Endothelial cell of umbilical vein (primary cell): ENCODE measurements at regions not wholly inside any gene's neighbourhood (a gene's known extent, or its start where the extent isn't known, plus 50 kb on each side); places are given as distances from the start of the nearest gene placed in this dataset.
"Not testable (repeated sequence)": the region's sequence is repeated elsewhere in the genome, so short reads cannot be mapped to it uniquely, and the experiment has no call there.

Source experiments
- BruUV-seq: library from RNA; stranded (reverse); fragments of 400-500 nt; replicated peaks from 2 replicates; lab custom pipeline; 2021; lab: Mats Ljungman, UMichigan
- CTCF ChIA-PET: fragments of 300-600, 350-600 bp; sonication (Branson Sonifier 250); formaldehyde crosslinking; loops from one replicate; lab custom pipeline; 2021; ENCODE audit warnings: antibody characterized with exemption, inconsistent platforms; lab: Charles Lee
- POLR2A ChIA-PET: fragments of 300-600, 350-600 bp; sonication (Branson Sonifier 250); formaldehyde crosslinking; loops from one replicate; lab custom pipeline; 2021; ENCODE audit warnings: antibody characterized with exemption, inconsistent platforms; lab: Charles Lee
- DNase-seq: peaks from one replicate; pipeline ENCODE4 v3.0.0-alpha.2; 2011; ENCODE audit warnings: low read depth, low spot score
- FAIRE-seq: peaks from 2 replicates; lab custom pipeline; 2011; peaks lifted over from hg19 to GRCh38; lab: Jason Lieb, UNC
- H2AFZ ChIP-seq: 2 replicates; pipeline ENCODE4 v1.6.0; 2012; ENCODE audit warnings: low read depth, low read length, control low read depth, inconsistent platforms
- H3K27ac ChIP-seq: 2 replicates; pipeline ENCODE4 v1.5.1; 2011; ENCODE audit warnings: low read depth, mild to moderate bottlenecking, control low read depth, low read length, moderate library complexity; ENCODE audit not compliant: insufficient read depth
- H3K27me3 ChIP-seq, 2 experiments: 2 replicates each; pipeline versions ENCODE4 v1.6.0 to v1.6.1; 2011; ENCODE audit warnings: low read length in 2 of 2, mixed read lengths in 1 of 2; ENCODE audit not compliant: control insufficient read depth in 2 of 2, insufficient read depth in 2 of 2
- H3K36me3 ChIP-seq, 2 experiments: 2 replicates in 1 of 2; 3 replicates in 1 of 2; pipeline ENCODE4 v1.5.1; 2011; ENCODE audit warnings: low read length in 2 of 2, mild to moderate bottlenecking in 1 of 2, moderate library complexity in 1 of 2; ENCODE audit not compliant: control insufficient read depth in 2 of 2, insufficient read depth in 2 of 2; ENCODE audit errors: extremely low read depth in 1 of 2
- H3K4me1 ChIP-seq: 3 replicates; pipeline ENCODE4 v1.5.1; 2011; ENCODE audit warnings: mild to moderate bottlenecking, low read length; ENCODE audit not compliant: control insufficient read depth, insufficient read depth; ENCODE audit errors: extremely low read depth
- H3K4me2 ChIP-seq: 2 replicates; pipeline ENCODE4 v1.6.1; 2011; ENCODE audit warnings: low read length, control low read depth, mixed read lengths; ENCODE audit not compliant: insufficient read depth
- H3K4me3 ChIP-seq, 3 experiments: fragments of 200-600 bp in 1 of 3; sonication (generic), shearing (Covaris generic) in 1 of 3; replicated peaks in 1 of 3; 2 replicates each; pipeline ENCODE4 v1.5.1; 2011 to 2016; ENCODE audit warnings: control low read depth in 3 of 3, low read length in 3 of 3, mild to moderate bottlenecking in 2 of 3, inconsistent platforms in 1 of 3, low read depth in 1 of 3, moderate library complexity in 1 of 3; ENCODE audit not compliant: insufficient read depth in 1 of 3
- H3K79me2 ChIP-seq: 2 replicates; pipeline ENCODE4 v1.6.0; 2012; ENCODE audit warnings: low read length, inconsistent platforms; ENCODE audit not compliant: control insufficient read depth, insufficient read depth
- H3K9ac ChIP-seq: replicated peaks from 2 replicates; pipeline ENCODE3; 2011; ENCODE audit warnings: low read length, control low read depth; ENCODE audit not compliant: insufficient read depth; ENCODE audit errors: extremely low read depth
- H3K9me1 ChIP-seq: replicated peaks from 3 replicates; pipeline ENCODE4 v1.6.0; 2011; ENCODE audit warnings: mild to moderate bottlenecking, low read length; ENCODE audit not compliant: control insufficient read depth, insufficient read depth; ENCODE audit errors: extremely low read depth
- H3K9me3 ChIP-seq: replicated peaks from 2 replicates; pipeline ENCODE4 v1.5.1; 2012; ENCODE audit warnings: low read length, inconsistent platforms; ENCODE audit not compliant: control insufficient read depth, insufficient read depth
- H4K20me1 ChIP-seq: replicated peaks from 2 replicates; pipeline ENCODE3; 2011; ENCODE audit warnings: mild to moderate bottlenecking, low read length; ENCODE audit not compliant: control insufficient read depth, insufficient read depth; ENCODE audit errors: extremely low read depth
- dilution Hi-C: fragments of 300-500 bp; cut with MboI; formaldehyde crosslinking; loops from one replicate; pipeline ENCODE4 v1.15.0; 2019; ENCODE audit warnings: low sequenced_read_pairs; ENCODE audit not compliant: extremely low pct_ligation_motif_present
- intact Hi-C: fragments of 100-400 bp; cut with micrococcal nuclease; formaldehyde crosslinking; loops from one replicate; pipeline ENCODE4 v1.10.0; 2022

DNA sequence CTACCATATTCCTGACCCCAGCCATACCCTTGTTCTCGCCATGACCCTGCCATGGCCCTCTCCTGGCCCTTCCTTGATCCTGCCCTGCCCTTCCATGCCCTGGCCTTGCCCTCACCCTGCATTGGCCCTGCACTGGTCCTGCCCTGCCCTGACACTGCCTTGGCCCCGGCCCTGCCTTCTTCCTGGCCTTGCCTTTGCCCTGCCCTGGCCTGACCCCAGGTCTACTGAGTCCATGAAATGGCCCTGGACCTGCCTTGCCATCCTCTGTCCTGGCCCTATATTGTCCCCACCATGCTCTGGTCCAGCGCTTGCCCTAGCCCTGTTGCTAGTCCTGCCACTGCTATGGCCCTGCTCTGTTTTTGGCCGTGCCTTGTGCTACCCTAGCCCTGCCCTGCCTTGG, 536.1 kb downstream of the FOXD4L6 start:
- FAIRE-seq, BruUV-seq, H3K9me3 ChIP-seq, H3K9ac ChIP-seq, H3K27ac ChIP-seq, H3K9me1 ChIP-seq, H3K4me1 ChIP-seq, H4K20me1 ChIP-seq, CTCF ChIA-PET, H3K4me3 ChIP-seq, intact Hi-C loops, H3K79me2 ChIP-seq, H3K36me3 ChIP-seq, POLR2A ChIA-PET, H3K27me3 ChIP-seq, DNase-seq, H2AFZ ChIP-seq, H3K4me2 ChIP-seq, dilution Hi-C loops: not testable (repeated sequence)

DNA sequence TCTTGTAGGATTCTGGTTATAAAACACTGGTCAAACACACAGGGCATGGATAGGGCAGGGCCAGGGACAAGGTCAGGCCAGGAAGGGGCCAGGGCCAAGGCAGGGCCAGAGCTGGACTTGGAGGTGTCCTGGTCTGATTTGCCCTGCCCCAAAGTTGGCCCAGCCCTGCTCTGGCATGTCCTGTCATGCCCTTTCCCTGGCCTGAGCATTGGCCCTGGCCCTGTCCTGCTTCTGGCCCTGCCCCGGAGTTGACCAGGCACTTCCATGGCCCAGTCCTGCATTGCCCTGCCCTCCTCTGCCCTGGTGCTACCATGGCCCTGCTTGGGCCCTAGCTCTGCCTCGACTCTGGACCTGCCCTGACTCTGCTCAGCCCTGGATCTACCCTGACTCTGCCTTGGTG, 536.6 kb downstream of the FOXD4L6 start:
- FAIRE-seq, POLR2A ChIA-PET, CTCF ChIA-PET: not testable (repeated sequence)

DNA sequence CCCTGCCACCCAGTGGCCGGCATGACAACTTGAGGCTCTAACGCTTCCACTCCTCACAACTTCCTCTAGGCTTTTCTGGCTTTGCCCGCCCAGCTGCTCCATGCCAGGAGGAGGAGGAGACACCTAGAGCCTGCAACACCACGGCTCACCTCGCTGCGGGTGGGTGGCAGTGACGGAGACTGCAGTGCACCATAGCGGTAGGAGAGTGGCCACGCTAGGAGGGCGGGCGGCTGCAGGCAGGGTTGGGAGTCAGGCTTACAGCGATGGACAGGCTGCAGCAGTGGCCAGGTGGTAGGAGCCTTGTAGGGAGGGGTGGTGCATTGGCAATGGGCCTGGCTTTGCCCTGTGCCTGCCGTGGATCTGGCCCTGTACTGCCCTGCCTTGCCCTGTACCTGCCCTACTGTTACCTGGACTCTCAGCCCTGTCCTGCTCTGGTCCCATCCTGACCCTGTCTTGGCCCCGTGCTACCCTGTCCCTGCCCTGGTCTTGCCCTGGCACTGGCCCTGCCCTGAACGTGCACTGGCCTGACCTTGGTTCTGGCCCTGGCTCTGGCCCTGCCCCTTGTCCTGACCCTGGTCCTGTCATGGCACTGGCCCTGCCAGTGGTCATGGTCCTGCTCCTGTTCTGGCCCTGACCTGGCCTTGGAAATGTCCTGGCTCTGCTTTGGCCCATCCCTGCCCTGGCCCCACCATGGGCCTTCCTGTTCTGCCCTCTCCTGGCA, 540.8 kb downstream of the FOXD4L6 start:
- H3K9ac ChIP-seq, H3K27ac ChIP-seq, DNase-seq, H3K4me1 ChIP-seq, FAIRE-seq, intact Hi-C loops, H3K79me2 ChIP-seq, CTCF ChIA-PET, H4K20me1 ChIP-seq, POLR2A ChIA-PET, H3K9me3 ChIP-seq, H3K27me3 ChIP-seq, H3K4me2 ChIP-seq, H2AFZ ChIP-seq, H3K4me3 ChIP-seq, H3K9me1 ChIP-seq, BruUV-seq, H3K36me3 ChIP-seq, dilution Hi-C loops: not testable (repeated sequence)

More for the DNA sequence above, 536.6 kb downstream of the FOXD4L6 start:
- DNase-seq, BruUV-seq, H2AFZ ChIP-seq, H3K9me3 ChIP-seq, dilution Hi-C loops, H3K27ac ChIP-seq, H3K4me1 ChIP-seq, H3K4me2 ChIP-seq, H3K27me3 ChIP-seq, H3K79me2 ChIP-seq, H4K20me1 ChIP-seq, H3K9ac ChIP-seq, H3K36me3 ChIP-seq, intact Hi-C loops, H3K9me1 ChIP-seq, H3K4me3 ChIP-seq: not testable (repeated sequence)

DNA sequence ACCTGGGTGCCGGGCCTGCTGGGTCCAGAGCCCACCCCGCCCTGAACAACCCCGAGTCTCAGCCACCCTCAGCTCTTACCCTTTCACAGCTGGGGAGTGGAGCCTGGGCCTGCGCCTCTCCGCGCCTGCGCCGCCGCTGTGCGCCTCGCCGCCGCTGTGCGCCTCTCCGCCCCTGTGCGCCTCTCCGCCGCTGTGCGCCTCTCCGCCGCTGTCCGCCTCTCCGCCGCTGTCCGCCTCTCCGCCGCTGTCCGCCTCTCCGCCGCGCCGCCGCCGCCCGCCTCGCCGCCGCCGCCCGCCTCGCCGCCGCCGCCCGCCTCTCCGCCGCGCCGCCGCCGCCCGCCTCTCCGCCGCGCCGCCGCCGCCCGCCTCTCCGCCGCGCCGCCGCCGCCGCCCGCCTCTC, 544.4 kb downstream of the FOXD4L6 start:
- POLR2A ChIA-PET, H3K4me3 ChIP-seq, H4K20me1 ChIP-seq, intact Hi-C loops, DNase-seq, H3K9me1 ChIP-seq, H3K36me3 ChIP-seq, H3K9me3 ChIP-seq, H3K27ac ChIP-seq, H3K27me3 ChIP-seq, H3K4me2 ChIP-seq, FAIRE-seq, dilution Hi-C loops, H3K9ac ChIP-seq, H3K4me1 ChIP-seq, CTCF ChIA-PET, BruUV-seq, H2AFZ ChIP-seq, H3K79me2 ChIP-seq: not testable (repeated sequence)
